ENCODE measurements at regions not wholly inside any gene's neighbourhood (a gene's known extent, or its start where the extent isn't known, plus 50 kb on each side); places are given as distances from the start of the nearest gene placed in this dataset.

DNA sequence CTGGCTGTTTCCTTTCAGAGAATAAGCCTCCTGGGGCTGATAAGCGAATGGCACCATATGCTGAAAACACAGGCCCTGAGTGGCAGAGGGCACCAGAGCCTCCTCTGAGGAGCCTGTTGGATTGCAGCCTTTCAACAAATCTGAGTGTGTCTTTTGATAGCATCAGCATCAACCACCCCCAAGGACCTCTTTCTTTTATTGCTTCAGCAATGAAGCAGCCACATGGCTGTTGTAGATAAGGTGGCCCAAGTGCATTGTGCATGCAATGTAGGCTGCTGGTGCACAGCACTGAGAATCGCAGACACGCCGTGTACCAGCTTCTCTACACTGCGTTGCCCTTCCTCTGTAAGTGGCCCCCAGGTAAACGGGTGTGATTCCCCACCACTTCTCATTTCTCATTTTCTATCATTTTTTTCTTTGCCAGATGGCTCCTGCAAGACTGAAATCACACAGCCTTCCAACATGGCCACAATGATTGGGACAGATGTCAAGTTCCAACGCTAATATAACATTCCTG, 191.7 kb downstream of the DAD1 start:
- DNase-seq = no peak
- TF ChIP-seq EZH2phosphoT487 (IDR thresholded peaks at IDR 0.05; ENCODE audit: insufficient read depth, low read depth) (no peak), EZH2 (IDR thresholded peaks at IDR 0.05; ENCODE audit: insufficient read depth, poor library complexity, severe bottlenecking) (no peak)
- in situ Hi-C loops (cut with MboI) = loop anchor here (10.0 to 25.0 kb wide), 2 partner anchors 148 to 265 kb away; no protein-coding TSS in a partner anchor

DNA sequence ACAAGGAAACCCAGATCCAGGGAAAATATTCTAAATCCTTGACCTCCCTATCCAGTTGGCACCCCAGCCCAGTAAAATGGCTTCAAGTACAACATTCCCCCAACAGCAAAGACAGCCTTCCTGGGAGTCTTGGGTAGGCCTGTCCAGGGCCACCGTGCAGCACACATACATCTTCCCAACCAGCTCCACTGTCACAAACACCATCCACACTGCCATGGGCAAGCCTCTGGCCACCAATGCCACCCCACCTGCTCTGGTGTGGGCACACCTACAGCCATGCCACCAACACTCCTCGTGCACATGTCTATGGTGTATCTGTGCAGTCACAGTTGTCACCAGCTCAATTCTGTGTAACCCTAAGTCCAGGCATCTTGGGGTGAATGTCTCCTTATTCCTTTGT, 193.2 kb downstream of the DAD1 start:
- Histone ChIP-seq H3K9me2 (ENCODE audit: insufficient read depth) (no peaks in the 10 kb centered on the region), H3K27ac (no peak overlapping the region), H3K27me3 (replicated peaks; ENCODE audit: insufficient read depth) (peaks cover 71% of the 10 kb centered on the region), H3K9ac (no peak overlapping the region), H3K4me1 (ENCODE audit: insufficient read depth) (no peaks in the 10 kb centered on the region), H4K20me1 (ENCODE audit: insufficient read depth) (no peaks in the 10 kb centered on the region), H3K9me3 (ENCODE audit: low read depth) (no peaks in the 10 kb centered on the region), H3F3A (ENCODE audit: insufficient read depth) (no peaks in the 10 kb centered on the region), H3K4me3 (no peak overlapping the region), H3K4me2 (ENCODE audit: unreplicated experiment) (no peak overlapping the region), H3K79me2 (ENCODE audit: insufficient read depth) (no peaks in the 10 kb centered on the region), H2AFZ (no peak overlapping the region), H3K36me3 (ENCODE audit: low read depth) (no peaks in the 10 kb centered on the region)
- 52 to 65% methylated on average over 2 of the region's 2 CpGs for WGBS, 2 experiments (ENCODE audit: low coverage in 1 of 2, low lambda C conversion rate in 2 of 2, missing lambda C conversion rate in 2 of 2)
- in situ Hi-C loops (cut with MboI) = loop anchor here (10.0 to 25.0 kb wide), 2 partner anchors 149 to 266 kb away; no protein-coding TSS in a partner anchor
- no peak for DNase-seq
- TF ChIP-seq EZH2 (IDR thresholded peaks at IDR 0.05; ENCODE audit: insufficient read depth, poor library complexity, severe bottlenecking) (no peak), EZH2phosphoT487 (IDR thresholded peaks at IDR 0.05; ENCODE audit: insufficient read depth, low read depth) (no peak)

More for the DNA sequence above, 191.7 kb downstream of the DAD1 start:
- H3F3A ChIP-seq (ENCODE audit: insufficient read depth) = no peaks in the 10 kb centered on the region
- H3K4me2 ChIP-seq (ENCODE audit: unreplicated experiment) = no peak overlapping the region
- no peaks in the 10 kb centered on the region for H3K9me3 ChIP-seq (ENCODE audit: low read depth)
- no peak overlapping the region for H3K27ac ChIP-seq
- WGBS, 2 experiments (ENCODE audit: low coverage in 1 of 2, low lambda C conversion rate in 2 of 2, missing lambda C conversion rate in 2 of 2) = 77 to 78% methylated on average over 7 of the region's 7 CpGs
- H3K27me3 ChIP-seq (replicated peaks; ENCODE audit: insufficient read depth) = peaks cover 66% of the 10 kb centered on the region
- H3K4me3 ChIP-seq = no peak overlapping the region
- H3K36me3 ChIP-seq (ENCODE audit: low read depth) = no peaks in the 10 kb centered on the region
- no peaks in the 10 kb centered on the region for H3K4me1 ChIP-seq (ENCODE audit: insufficient read depth)
- H4K20me1 ChIP-seq (ENCODE audit: insufficient read depth) = no peaks in the 10 kb centered on the region
- H3K9ac ChIP-seq = no peak overlapping the region
- H3K79me2 ChIP-seq (ENCODE audit: insufficient read depth) = no peaks in the 10 kb centered on the region
- H2AFZ ChIP-seq = no peak overlapping the region
- H3K9me2 ChIP-seq (ENCODE audit: insufficient read depth) = no peaks in the 10 kb centered on the region

DNA sequence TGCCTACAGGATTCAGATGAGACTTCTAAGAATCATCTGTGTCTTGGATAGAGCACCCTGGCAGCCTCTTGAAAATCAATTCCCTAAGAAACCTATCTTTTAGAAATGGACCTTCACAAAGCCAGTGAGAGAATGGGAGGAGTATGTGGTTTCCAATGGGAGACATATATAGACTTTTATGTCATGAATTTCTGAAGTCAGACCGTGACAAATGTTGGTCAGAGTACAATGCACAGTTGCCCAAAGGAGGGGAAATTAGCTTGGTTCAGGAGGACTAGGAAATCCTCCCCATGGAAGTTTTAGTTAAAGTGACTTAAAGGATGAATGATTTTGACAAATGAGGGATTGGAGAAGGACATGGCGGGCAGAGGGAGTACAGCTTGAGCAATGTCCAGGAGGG, 194.4 kb downstream of the DAD1 start:
- no peak overlapping the region for H3K9ac ChIP-seq
- no peaks in the 10 kb centered on the region for H3F3A ChIP-seq (ENCODE audit: insufficient read depth)
- peaks cover 74% of the 10 kb centered on the region for H3K27me3 ChIP-seq (replicated peaks; ENCODE audit: insufficient read depth)
- H3K4me3 ChIP-seq = no peak overlapping the region
- H3K27ac ChIP-seq = no peak overlapping the region
- H2AFZ ChIP-seq = no peak overlapping the region
- no peaks in the 10 kb centered on the region for H3K36me3 ChIP-seq (ENCODE audit: low read depth)
- H4K20me1 ChIP-seq (ENCODE audit: insufficient read depth) = no peaks in the 10 kb centered on the region
- no peak for TF ChIP-seq EZH2 (IDR thresholded peaks at IDR 0.05; ENCODE audit: insufficient read depth, poor library complexity, severe bottlenecking)
- DNase-seq = no peak
- WGBS, 2 experiments (ENCODE audit: low coverage in 1 of 2, low lambda C conversion rate in 2 of 2, missing lambda C conversion rate in 2 of 2) = 71 to 74% methylated on average over 2 of the region's 2 CpGs
- no peaks in the 10 kb centered on the region for H3K4me1 ChIP-seq (ENCODE audit: insufficient read depth)
- no peaks in the 10 kb centered on the region for H3K9me2 ChIP-seq (ENCODE audit: insufficient read depth)
- no peaks in the 10 kb centered on the region for H3K79me2 ChIP-seq (ENCODE audit: insufficient read depth)
- H3K4me2 ChIP-seq (ENCODE audit: unreplicated experiment) = no peak overlapping the region
- no peaks in the 10 kb centered on the region for H3K9me3 ChIP-seq (ENCODE audit: low read depth)
- in situ Hi-C loops (cut with MboI) = loop anchor here (5.0 to 25.0 kb wide), 3 partner anchors 73 to 268 kb away; no protein-coding TSS in a partner anchor

DNA sequence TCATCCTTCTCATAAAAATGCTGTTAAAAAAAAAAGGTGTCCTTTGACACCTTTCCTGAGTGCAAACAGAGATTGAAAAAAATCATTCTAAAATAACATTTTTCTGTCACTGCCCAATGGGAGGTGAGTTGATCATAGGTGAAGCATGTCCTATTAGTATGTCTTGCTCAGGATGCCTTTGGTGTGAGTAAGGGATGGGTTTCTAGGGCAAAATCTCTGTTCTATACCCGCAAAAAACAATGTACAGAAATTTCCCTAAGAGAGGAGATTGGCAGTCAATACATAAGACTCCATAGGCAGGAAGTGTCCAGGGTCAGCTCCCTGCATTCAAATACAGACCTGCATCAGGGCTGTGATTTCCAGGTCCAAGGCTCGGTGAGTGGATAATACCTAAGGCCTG, 195.2 kb downstream of the DAD1 start:
- H3K4me1 ChIP-seq (ENCODE audit: insufficient read depth) = no peaks in the 10 kb centered on the region
- no peaks in the 10 kb centered on the region for H3K79me2 ChIP-seq (ENCODE audit: insufficient read depth)
- peaks cover 67% of the 10 kb centered on the region for H3K27me3 ChIP-seq (replicated peaks; ENCODE audit: insufficient read depth)
- no peak overlapping the region for H3K4me3 ChIP-seq
- 63 to 93% methylated on average over 2 of the region's 2 CpGs for WGBS, 2 experiments (ENCODE audit: low coverage in 1 of 2, low lambda C conversion rate in 2 of 2, missing lambda C conversion rate in 2 of 2)
- no peaks in the 10 kb centered on the region for H3F3A ChIP-seq (ENCODE audit: insufficient read depth)
- no peak for DNase-seq
- H4K20me1 ChIP-seq (ENCODE audit: insufficient read depth) = no peaks in the 10 kb centered on the region
- no peak overlapping the region for H3K9ac ChIP-seq
- no peaks in the 10 kb centered on the region for H3K9me3 ChIP-seq (ENCODE audit: low read depth)
- no peak overlapping the region for H2AFZ ChIP-seq
- no peaks in the 10 kb centered on the region for H3K9me2 ChIP-seq (ENCODE audit: insufficient read depth)
- no peak for TF ChIP-seq EZH2 (IDR thresholded peaks at IDR 0.05; ENCODE audit: insufficient read depth, poor library complexity, severe bottlenecking)
- TF ChIP-seq EZH2phosphoT487 (IDR thresholded peaks at IDR 0.05; ENCODE audit: insufficient read depth, low read depth) = no peak
- no peak overlapping the region for H3K27ac ChIP-seq
- no peak overlapping the region for H3K4me2 ChIP-seq (ENCODE audit: unreplicated experiment)
- H3K36me3 ChIP-seq (ENCODE audit: low read depth) = no peaks in the 10 kb centered on the region
- in situ Hi-C loops (cut with MboI) = loop anchor here (5.0 to 25.0 kb wide), 3 partner anchors 74 to 269 kb away; no protein-coding TSS in a partner anchor

Data from GM23248 (cell line).